ENCODE measurements at regions not wholly inside any gene's neighbourhood (a gene's known extent, or its start where the extent isn't known, plus 50 kb on each side); places are given as distances from the start of the nearest gene placed in this dataset.
A peak's percentile ranks its signal among the peaks of the same experiment; 100 is the strongest.

DNA sequence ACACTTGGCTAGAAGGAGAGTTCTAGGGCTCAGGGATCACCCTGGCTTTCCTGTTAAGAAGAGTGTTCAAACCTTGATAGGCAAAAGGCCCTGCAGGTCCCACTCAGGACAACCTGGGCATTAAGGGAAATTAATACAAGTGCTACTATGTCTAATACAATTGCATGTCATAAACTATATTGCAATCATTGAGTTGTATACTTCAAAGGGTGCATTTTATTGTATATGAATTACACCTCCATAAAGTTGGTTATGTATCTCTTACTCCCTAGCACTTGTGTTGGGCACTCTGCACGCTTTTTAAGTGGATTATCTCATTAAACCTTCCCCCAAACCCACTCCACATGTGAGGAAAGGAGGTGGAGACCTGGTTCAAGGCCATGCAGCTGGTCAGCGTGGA lies 172.1 kb upstream of the GLI2 start:
- H3K36me3 Mint-ChIP-seq (ENCODE audit: insufficient read depth, unreplicated experiment), result no peaks in the 10 kb centered on the region
- BruUV-seq (replicated peaks), result no TSS peak
- no peak overlapping the region for H3K4me3 Mint-ChIP-seq (ENCODE audit: low read depth, unreplicated experiment)
- intact Hi-C loops (cut with micrococcal nuclease; ENCODE audit: unreplicated experiment), result no loop called here
- no peak overlapping the region for H3K27ac Mint-ChIP-seq (ENCODE audit: unreplicated experiment)
- H3K9me3 Mint-ChIP-seq (ENCODE audit: low read depth, unreplicated experiment), result no peaks in the 10 kb centered on the region
- TF ChIP-seq, protein P1, sequence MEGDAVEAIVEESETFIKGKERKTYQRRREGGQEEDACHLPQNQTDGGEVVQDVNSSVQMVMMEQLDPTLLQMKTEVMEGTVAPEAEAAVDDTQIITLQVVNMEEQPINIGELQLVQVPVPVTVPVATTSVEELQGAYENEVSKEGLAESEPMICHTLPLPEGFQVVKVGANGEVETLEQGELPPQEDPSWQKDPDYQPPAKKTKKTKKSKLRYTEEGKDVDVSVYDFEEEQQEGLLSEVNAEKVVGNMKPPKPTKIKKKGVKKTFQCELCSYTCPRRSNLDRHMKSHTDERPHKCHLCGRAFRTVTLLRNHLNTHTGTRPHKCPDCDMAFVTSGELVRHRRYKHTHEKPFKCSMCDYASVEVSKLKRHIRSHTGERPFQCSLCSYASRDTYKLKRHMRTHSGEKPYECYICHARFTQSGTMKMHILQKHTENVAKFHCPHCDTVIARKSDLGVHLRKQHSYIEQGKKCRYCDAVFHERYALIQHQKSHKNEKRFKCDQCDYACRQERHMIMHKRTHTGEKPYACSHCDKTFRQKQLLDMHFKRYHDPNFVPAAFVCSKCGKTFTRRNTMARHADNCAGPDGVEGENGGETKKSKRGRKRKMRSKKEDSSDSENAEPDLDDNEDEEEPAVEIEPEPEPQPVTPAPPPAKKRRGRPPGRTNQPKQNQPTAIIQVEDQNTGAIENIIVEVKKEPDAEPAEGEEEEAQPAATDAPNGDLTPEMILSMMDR (IDR thresholded peaks at IDR 0.05; ENCODE audit: unreplicated experiment), result no peak
- CTCF ChIA-PET, result no interaction called here
- peaks cover 76% of the 10 kb centered on the region for H3K27me3 Mint-ChIP-seq (ENCODE audit: unreplicated experiment)
- no peak for DNase-seq
- peaks cover 15% of the 10 kb centered on the region for H3K4me1 Mint-ChIP-seq (ENCODE audit: low read depth, unreplicated experiment)

DNA sequence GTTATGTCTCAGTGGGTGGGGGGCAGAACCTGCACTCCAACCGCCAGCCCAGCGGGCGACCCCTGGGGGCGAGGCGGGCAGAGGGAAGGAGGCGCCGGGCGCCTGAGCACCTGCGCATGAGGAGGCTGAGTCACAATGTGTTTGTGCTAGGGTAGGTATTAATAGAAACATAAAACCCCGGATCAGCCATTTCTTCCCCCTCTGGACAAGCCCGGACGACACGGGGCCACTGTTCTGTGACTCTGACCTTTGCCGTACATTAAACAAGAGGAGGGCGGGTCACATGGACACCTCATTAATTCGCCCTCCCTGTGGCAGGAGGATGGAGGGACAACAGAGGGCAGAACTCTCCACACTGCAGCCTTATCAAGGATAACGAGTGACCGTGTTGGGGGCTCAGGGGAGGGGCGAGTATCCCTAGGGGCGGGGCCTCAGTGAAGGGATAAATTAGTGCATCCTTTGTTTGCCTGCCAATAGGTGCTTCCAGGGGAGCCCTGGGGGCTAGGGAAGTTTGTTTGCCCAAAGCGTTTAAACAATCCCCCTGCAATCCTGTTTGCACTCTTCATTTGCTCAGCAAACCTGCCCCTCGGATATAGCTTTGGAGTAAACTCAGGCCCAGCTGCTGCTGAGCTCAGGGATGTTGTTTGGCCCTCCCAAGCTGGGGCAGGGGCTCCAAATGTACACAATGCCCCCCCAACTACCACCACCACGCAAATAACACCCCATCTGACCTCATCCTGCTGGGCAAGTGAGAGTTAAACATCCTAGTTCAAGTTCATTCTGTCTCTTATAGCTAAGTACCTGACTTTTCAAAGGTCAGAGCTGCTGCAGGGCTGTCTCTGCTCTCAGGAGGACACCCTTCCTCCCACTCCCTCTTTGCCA lies 171.2 kb upstream of the GLI2 start:
- peak; percentile 28 for DNase-seq
- no peaks in the 10 kb centered on the region for H3K36me3 Mint-ChIP-seq (ENCODE audit: insufficient read depth, unreplicated experiment)
- peaks cover 15% of the 10 kb centered on the region for H3K4me1 Mint-ChIP-seq (ENCODE audit: low read depth, unreplicated experiment)
- H3K27me3 Mint-ChIP-seq (ENCODE audit: unreplicated experiment), result peaks cover 76% of the 10 kb centered on the region
- CTCF ChIA-PET, result interaction anchor here (1.2 kb wide), 1 partner anchor 29 kb away, joined by 6 read pairs; no protein-coding TSS in a partner anchor
- TF ChIP-seq, protein P1 (IDR thresholded peaks at IDR 0.05; ENCODE audit: unreplicated experiment), result no peak
- H3K27ac Mint-ChIP-seq (ENCODE audit: unreplicated experiment), result no peak overlapping the region
- BruUV-seq (replicated peaks), result no TSS peak
- intact Hi-C loops (cut with micrococcal nuclease; ENCODE audit: unreplicated experiment), result no loop called here
- no peak overlapping the region for H3K4me3 Mint-ChIP-seq (ENCODE audit: low read depth, unreplicated experiment)
- H3K9me3 Mint-ChIP-seq (ENCODE audit: low read depth, unreplicated experiment), result no peaks in the 10 kb centered on the region

DNA sequence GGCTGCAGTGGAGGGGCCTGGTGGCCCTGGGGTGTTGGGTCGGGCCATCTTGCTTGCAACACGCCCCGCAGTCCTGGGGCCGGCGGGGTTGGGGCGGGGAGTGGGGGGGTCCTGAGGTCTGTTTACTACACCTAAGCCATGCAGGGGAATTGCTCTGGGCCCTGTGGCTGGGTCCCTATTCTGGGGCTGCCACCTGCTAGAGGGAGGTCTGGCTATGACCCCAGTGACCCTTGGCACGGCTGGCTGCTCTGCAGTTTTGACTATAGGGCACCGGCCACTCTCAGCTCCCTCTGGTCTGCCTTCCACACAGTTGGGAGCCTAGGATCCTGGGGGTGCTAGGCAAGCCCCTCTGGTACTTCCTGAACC lies 170.6 kb upstream of the GLI2 start:
- CTCF ChIA-PET, result interaction anchor here (1.2 kb wide), 1 partner anchor 28 kb away, joined by 6 read pairs; no protein-coding TSS in a partner anchor
- TF ChIP-seq, protein P1 (IDR thresholded peaks at IDR 0.05; ENCODE audit: unreplicated experiment), result no peak
- H3K4me3 Mint-ChIP-seq (ENCODE audit: low read depth, unreplicated experiment), result no peak overlapping the region
- intact Hi-C loops (cut with micrococcal nuclease; ENCODE audit: unreplicated experiment), result no loop called here
- DNase-seq, result no peak
- H3K36me3 Mint-ChIP-seq (ENCODE audit: insufficient read depth, unreplicated experiment), result no peaks in the 10 kb centered on the region
- BruUV-seq (replicated peaks), result no TSS peak
- peaks cover 15% of the 10 kb centered on the region for H3K4me1 Mint-ChIP-seq (ENCODE audit: low read depth, unreplicated experiment)
- no peaks in the 10 kb centered on the region for H3K9me3 Mint-ChIP-seq (ENCODE audit: low read depth, unreplicated experiment)
- no peak overlapping the region for H3K27ac Mint-ChIP-seq (ENCODE audit: unreplicated experiment)
- peaks cover 78% of the 10 kb centered on the region for H3K27me3 Mint-ChIP-seq (ENCODE audit: unreplicated experiment)

DNA sequence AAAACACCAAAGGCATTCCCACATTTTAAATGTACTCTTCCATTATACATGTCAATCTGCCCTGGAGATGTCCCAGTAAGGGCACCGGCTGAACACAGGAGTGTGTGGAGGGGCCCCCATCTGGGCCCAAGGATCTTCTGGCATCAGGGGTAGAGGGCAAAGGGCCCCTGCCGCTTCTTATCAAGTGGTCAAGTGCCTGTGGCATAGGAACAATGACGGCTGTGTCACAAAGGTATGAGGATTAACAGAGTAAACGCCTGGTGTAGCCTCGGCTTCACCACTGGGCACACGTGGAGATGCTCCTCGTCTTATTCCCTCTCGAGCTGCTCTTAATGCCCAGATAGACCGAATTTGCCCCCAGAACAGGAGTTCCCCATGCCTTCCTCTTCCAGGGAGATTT lies 169.7 kb upstream of the GLI2 start:
- DNase-seq, result no peak
- H3K36me3 Mint-ChIP-seq (ENCODE audit: insufficient read depth, unreplicated experiment), result no peaks in the 10 kb centered on the region
- H3K27me3 Mint-ChIP-seq (ENCODE audit: unreplicated experiment), result peaks cover 87% of the 10 kb centered on the region
- H3K9me3 Mint-ChIP-seq (ENCODE audit: low read depth, unreplicated experiment), result no peaks in the 10 kb centered on the region
- no TSS peak for BruUV-seq (replicated peaks)
- CTCF ChIA-PET, result interaction anchor here (1.0 kb wide), 1 partner anchor 13 kb away, joined by 4 read pairs; no protein-coding TSS in a partner anchor
- TF ChIP-seq, protein P1 (IDR thresholded peaks at IDR 0.05; ENCODE audit: unreplicated experiment), result no peak
- intact Hi-C loops (cut with micrococcal nuclease; ENCODE audit: unreplicated experiment), result no loop called here
- H3K4me1 Mint-ChIP-seq (ENCODE audit: low read depth, unreplicated experiment), result peaks cover 15% of the 10 kb centered on the region
- no peak overlapping the region for H3K27ac Mint-ChIP-seq (ENCODE audit: unreplicated experiment)
- no peak overlapping the region for H3K4me3 Mint-ChIP-seq (ENCODE audit: low read depth, unreplicated experiment)

Data from Calu3 (cell line).